Keratinocyte (primary cell): ENCODE measurements at regions not wholly inside any gene's neighbourhood (a gene's known extent, or its start where the extent isn't known, plus 50 kb on each side); places are given as distances from the start of the nearest gene placed in this dataset.

Experiments
- CTCF ChIP-seq, 3 experiments: IDR thresholded peaks in 1 of 3; conservative IDR thresholded peaks in 1 of 3; optimal IDR thresholded peaks in 1 of 3; 2 replicates in 2 of 3; 3 replicates in 1 of 3; pipeline versions ENCODE3 to v1.5.1; 2011; ENCODE audit warnings: low read length in 3 of 3, mild to moderate bottlenecking in 3 of 3, moderate library complexity in 2 of 3, control low read depth in 1 of 3, inconsistent platforms in 1 of 3; ENCODE audit not compliant: insufficient read depth in 2 of 3; ENCODE audit errors: extremely low read depth in 1 of 3
- EZH2 ChIP-seq: IDR thresholded peaks from one replicate; pipeline ENCODE4 v1.6.1; 2012; ENCODE audit warnings: inconsistent platforms, mild to moderate bottlenecking, low read length, moderate library complexity

- TF ChIP-seq EZH2 (no peak), CTCF (optimal IDR thresholded peaks at IDR 0.05 in 1 of 3, IDR thresholded peaks at IDR 0.05 in 1 of 3, conservative IDR thresholded peaks at IDR 0.05 in 1 of 3; ENCODE audit: extremely low read depth in 1 of 3, insufficient read depth in 2 of 3, low read length in 3 of 3) (no peak)
Measured at GRCh38 chr17:72361892-72362291, 241.1 kb downstream of the SOX9 start.
